SK-N-SH (cell line): ENCODE measurements at regions not wholly inside any gene's neighbourhood (a gene's known extent, or its start where the extent isn't known, plus 50 kb on each side); places are given as distances from the start of the nearest gene placed in this dataset.

Experiments
- EP300 ChIP-seq, 2 experiments: IDR thresholded peaks; 2 replicates each; pipeline versions ENCODE4 v1.4.0 to v1.6.1; 2012; ENCODE audit warnings: borderline replicate concordance in 1 of 2, low read depth in 1 of 2, low read length in 1 of 2
- NFIC ChIP-seq: IDR thresholded peaks from 2 replicates; pipeline ENCODE4 v1.4.0; 2012; ENCODE audit warnings: borderline replicate concordance
- RAD21 ChIP-seq: IDR thresholded peaks from 2 replicates; pipeline ENCODE4 v1.6.1; 2012; ENCODE audit warnings: mild to moderate bottlenecking, low read length
- RFX5 ChIP-seq: IDR thresholded peaks from 2 replicates; pipeline ENCODE4 v1.6.1; 2012; ENCODE audit warnings: mild to moderate bottlenecking, improper control_type of control experiment, low read length
- SIN3A ChIP-seq: IDR thresholded peaks from 2 replicates; pipeline ENCODE4 v1.6.1; 2012; ENCODE audit warnings: low read depth, mild to moderate bottlenecking, low read length, moderate library complexity, borderline replicate concordance
- TF ChIP-seq, protein P1 (sequence below): IDR thresholded peaks from 2 replicates; pipeline ENCODE4 v1.6.1; 2012; ENCODE audit warnings: mild to moderate bottlenecking, low read depth, low read length, moderate library complexity
- TF ChIP-seq, protein P2 (sequence below): fragments of 200-600 bp; sonication (generic); IDR thresholded peaks from 2 replicates; pipeline ENCODE4 v1.6.1; 2017; ENCODE audit warnings: antibody characterized with exemption, mild to moderate bottlenecking, moderate library complexity

DNA sequence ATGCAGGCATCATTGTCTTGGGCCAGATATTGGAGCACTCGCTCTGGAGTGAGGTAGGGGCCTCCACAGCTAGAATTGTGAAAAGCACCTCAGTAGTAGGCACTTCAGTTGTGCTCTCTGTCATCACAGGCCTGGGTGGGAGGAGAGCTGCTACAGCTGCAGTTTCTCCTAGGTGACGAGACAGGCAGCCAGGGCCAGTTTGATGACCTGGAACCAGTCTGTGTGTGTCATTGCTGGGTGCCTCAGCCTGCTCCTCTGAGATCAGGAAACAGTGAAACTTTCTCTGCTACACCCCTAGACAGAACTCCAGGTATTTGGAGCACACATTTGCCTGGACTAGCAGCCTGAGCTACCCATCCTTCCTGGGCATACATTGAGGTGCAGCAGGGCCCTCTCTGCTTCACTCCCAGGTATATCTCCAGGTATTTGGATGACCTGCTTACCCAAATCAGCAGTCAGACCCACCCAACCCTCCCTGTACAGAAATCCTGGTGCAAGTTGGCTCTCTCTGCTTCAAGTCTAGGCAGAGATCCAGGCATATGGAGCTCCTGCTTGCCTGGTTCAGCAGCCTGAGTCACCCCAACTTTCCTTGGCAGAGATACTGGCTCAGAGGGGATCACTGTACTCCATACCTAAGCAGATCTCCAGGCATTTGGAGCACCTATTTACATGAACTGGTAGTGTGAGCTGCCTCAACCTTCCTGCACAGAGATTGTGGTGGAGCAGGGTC is 54.3 kb upstream of the SGO1 start:
- TF ChIP-seq RAD21 (no peak), SIN3A (no peak), RFX5 (no peak), NFIC (no peak), EP300 (IDR thresholded peaks at IDR 0.05; ENCODE audit: borderline replicate concordance in 1 of 2, low read depth in 1 of 2, low read length in 1 of 2) (no peak)
- TF ChIP-seq, protein P1, sequence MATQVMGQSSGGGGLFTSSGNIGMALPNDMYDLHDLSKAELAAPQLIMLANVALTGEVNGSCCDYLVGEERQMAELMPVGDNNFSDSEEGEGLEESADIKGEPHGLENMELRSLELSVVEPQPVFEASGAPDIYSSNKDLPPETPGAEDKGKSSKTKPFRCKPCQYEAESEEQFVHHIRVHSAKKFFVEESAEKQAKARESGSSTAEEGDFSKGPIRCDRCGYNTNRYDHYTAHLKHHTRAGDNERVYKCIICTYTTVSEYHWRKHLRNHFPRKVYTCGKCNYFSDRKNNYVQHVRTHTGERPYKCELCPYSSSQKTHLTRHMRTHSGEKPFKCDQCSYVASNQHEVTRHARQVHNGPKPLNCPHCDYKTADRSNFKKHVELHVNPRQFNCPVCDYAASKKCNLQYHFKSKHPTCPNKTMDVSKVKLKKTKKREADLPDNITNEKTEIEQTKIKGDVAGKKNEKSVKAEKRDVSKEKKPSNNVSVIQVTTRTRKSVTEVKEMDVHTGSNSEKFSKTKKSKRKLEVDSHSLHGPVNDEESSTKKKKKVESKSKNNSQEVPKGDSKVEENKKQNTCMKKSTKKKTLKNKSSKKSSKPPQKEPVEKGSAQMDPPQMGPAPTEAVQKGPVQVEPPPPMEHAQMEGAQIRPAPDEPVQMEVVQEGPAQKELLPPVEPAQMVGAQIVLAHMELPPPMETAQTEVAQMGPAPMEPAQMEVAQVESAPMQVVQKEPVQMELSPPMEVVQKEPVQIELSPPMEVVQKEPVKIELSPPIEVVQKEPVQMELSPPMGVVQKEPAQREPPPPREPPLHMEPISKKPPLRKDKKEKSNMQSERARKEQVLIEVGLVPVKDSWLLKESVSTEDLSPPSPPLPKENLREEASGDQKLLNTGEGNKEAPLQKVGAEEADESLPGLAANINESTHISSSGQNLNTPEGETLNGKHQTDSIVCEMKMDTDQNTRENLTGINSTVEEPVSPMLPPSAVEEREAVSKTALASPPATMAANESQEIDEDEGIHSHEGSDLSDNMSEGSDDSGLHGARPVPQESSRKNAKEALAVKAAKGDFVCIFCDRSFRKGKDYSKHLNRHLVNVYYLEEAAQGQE, result no peak
- TF ChIP-seq, protein P2, sequence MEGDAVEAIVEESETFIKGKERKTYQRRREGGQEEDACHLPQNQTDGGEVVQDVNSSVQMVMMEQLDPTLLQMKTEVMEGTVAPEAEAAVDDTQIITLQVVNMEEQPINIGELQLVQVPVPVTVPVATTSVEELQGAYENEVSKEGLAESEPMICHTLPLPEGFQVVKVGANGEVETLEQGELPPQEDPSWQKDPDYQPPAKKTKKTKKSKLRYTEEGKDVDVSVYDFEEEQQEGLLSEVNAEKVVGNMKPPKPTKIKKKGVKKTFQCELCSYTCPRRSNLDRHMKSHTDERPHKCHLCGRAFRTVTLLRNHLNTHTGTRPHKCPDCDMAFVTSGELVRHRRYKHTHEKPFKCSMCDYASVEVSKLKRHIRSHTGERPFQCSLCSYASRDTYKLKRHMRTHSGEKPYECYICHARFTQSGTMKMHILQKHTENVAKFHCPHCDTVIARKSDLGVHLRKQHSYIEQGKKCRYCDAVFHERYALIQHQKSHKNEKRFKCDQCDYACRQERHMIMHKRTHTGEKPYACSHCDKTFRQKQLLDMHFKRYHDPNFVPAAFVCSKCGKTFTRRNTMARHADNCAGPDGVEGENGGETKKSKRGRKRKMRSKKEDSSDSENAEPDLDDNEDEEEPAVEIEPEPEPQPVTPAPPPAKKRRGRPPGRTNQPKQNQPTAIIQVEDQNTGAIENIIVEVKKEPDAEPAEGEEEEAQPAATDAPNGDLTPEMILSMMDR, result no peak
